Epithelial cell of esophagus (primary cell): ENCODE measurements at regions not wholly inside any gene's neighbourhood (a gene's known extent, or its start where the extent isn't known, plus 50 kb on each side); places are given as distances from the start of the nearest gene placed in this dataset.

ENCODE experiments used
- DNase-seq: peaks from one replicate; pipeline ENCODE4 v3.0.0; 2010; ENCODE audit warnings: low read depth
- H3K4me3 ChIP-seq: 2 replicates; pipeline ENCODE4 v1.5.1; 2011; ENCODE audit warnings: mild to moderate bottlenecking, low read length, control low read depth
- TF ChIP-seq, protein P1 (sequence below): IDR thresholded peaks from 2 replicates; pipeline ENCODE4 v1.5.1; 2011; ENCODE audit warnings: low read depth, mild to moderate bottlenecking, low read length, control low read depth, inconsistent platforms; ENCODE audit not compliant: insufficient read depth; ENCODE audit errors: missing control alignments

DNA sequence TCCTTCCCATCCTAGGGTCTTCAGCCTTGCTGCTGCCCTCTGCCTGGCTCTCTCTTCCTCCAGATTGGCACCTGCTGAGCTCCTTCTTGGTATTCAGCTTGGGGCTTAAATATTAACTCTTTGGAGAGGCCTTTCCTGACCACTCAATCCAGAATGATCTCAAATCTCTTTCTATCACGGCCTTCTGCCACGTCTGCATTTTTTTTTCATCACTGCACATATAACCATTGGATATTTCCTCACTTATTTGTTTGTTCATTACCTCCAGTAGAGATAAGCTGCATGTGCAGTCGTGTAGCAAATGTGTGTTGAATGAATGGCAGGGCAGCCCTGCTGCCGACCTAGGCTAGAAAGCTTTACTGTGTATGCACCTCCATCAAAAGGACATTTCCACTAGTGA is 51.6 kb upstream of the MPP7 start:
- DNase-seq, result no peak
- TF ChIP-seq, protein P1, sequence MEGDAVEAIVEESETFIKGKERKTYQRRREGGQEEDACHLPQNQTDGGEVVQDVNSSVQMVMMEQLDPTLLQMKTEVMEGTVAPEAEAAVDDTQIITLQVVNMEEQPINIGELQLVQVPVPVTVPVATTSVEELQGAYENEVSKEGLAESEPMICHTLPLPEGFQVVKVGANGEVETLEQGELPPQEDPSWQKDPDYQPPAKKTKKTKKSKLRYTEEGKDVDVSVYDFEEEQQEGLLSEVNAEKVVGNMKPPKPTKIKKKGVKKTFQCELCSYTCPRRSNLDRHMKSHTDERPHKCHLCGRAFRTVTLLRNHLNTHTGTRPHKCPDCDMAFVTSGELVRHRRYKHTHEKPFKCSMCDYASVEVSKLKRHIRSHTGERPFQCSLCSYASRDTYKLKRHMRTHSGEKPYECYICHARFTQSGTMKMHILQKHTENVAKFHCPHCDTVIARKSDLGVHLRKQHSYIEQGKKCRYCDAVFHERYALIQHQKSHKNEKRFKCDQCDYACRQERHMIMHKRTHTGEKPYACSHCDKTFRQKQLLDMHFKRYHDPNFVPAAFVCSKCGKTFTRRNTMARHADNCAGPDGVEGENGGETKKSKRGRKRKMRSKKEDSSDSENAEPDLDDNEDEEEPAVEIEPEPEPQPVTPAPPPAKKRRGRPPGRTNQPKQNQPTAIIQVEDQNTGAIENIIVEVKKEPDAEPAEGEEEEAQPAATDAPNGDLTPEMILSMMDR, result no peak
- H3K4me3 ChIP-seq, result no peak overlapping the region

DNA sequence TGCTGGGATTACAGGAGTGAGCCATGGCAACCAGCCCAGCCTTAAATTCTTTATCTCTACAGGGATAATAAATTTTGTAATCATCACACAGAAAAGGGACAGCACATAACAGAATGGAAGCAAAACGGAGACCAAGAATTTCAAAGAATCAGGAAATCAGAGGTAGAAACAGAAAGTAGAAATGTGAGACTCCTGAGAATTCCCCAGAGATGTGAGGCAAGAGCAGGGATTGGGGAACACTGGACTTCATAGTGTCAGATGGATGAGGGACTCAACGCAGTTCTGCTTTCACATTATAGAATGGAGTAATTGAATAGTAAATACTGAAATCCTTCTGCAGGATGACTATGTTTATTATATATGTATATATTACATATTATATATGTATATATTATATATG is 52.5 kb upstream of the MPP7 start:
- TF ChIP-seq, protein P1, result no peak
- H3K4me3 ChIP-seq, result no peak overlapping the region
- DNase-seq, result no peak

DNA sequence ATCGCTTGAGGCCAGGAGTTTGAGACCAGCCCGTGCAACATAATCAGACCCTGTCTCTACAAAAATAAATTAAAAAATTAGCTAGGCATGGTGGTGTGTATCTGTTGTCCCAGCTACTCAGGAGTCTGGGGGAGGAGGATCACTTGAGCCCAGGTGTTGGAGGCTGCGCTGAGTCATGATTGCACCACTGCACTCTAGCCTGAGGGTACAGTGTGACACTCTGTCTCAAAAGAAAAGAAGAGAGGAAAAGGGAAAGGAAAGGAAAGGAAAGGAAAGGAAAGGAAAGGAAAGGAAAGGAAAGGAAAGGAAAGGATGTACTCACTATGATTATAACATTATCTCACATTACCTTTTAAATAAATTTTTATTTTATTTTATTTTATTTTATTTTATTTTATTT is 56.5 kb upstream of the MPP7 start:
- H3K4me3 ChIP-seq, result no peak overlapping the region
- DNase-seq, result peak; percentile 49
- TF ChIP-seq, protein P1, result no peak

DNA sequence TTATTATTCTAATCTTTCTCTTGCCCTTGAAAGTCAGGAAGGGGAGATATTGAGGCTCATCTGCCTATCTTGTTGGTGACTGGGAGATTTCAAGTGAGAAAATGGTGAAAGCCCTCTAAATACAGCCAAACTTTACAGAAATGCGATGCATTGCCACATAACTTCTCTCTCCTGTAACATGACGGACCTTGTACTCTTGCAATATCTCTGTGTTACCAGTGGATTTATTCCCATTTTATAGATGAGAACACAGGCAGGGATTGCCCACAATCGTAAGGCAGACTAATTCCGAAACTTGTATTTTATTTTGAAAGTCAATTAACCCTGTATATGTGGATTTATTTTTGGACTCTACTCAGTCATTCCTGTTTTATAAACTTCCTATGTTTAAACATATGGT is 57.3 kb upstream of the MPP7 start:
- no peak for DNase-seq
- no peak overlapping the region for H3K4me3 ChIP-seq
- TF ChIP-seq, protein P1, result no peak

DNA sequence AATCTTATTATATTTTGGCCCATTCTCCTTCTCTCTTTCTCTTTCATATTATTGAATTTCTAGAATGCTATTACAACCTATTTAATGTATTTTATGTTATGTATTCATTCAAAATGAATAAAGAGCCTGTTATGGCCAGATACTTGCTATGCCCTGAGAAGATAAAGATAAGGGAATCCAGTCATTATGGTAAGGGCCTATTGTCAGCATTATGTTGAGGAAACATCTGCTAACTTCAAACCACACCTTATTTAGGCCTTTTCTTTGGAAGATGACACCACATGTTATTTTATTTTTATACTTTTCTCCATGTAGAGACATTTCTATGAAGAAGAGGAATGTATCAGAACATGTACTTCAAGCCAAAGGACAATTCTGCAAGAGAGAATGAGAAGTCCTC is 60.5 kb upstream of the MPP7 start:
- H3K4me3 ChIP-seq, result no peak overlapping the region
- DNase-seq, result no peak
- TF ChIP-seq, protein P1, result no peak

DNA sequence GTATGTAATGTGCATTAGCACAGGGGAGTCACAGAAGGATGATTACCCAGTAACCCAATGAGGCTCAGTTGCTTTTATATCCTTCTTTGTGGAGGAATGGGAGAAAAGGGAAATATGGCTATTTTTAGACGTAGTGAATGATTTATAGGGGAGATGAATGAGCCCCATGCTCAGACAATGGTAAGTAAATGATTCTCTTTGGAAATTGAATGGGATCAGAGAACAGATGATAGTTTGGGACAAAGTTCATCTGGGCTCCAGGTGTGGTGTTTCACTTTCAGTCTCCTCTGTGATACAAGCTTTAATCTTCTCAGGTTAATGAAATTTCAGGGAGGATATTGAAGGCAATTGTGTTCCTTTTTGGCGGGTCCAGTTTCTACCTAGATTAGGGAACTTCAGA is 63.0 kb upstream of the MPP7 start:
- H3K4me3 ChIP-seq, result no peak overlapping the region
- DNase-seq, result no peak
- TF ChIP-seq, protein P1, result no peak

DNA sequence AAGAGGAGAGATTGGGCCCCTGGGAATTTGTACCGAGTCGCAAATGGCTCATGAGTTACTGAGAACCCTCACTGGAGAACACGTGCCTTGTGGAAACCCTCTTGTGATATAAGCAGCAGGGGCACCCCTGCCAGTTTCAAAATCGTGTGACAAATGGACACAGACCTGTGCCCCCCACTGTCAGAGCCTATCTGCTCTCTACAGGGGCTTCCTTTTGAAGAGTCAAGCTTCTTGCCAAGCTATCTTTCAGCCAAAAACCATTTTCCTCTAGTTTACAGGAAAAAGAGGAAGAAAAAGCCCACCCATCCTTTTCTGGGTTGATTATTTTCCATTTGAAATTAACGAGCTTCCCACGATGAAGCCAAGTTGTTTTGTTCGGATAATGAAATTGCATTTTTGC is 64.1 kb upstream of the MPP7 start:
- DNase-seq, result no peak
- TF ChIP-seq, protein P1, result no peak
- H3K4me3 ChIP-seq, result no peak overlapping the region
